ENCODE measurements at regions not wholly inside any gene's neighbourhood (a gene's known extent, or its start where the extent isn't known, plus 50 kb on each side); places are given as distances from the start of the nearest gene placed in this dataset.
"Not testable (repeated sequence)": the region's sequence is repeated elsewhere in the genome, so short reads cannot be mapped to it uniquely, and the experiment has no call there.

- no peak overlapping the region for H3K4me3 ChIP-seq (replicated peaks; ENCODE audit: low read depth, low read length)
- no peak for DNase-seq (ENCODE audit: low read depth)
- no peak for TF ChIP-seq CTCF (IDR thresholded peaks at IDR 0.05; ENCODE audit: low read length, missing control alignments)
Observed at GRCh38 chr3:5607581-5607980, 420.1 kb downstream of the EDEM1 start.

DNA sequence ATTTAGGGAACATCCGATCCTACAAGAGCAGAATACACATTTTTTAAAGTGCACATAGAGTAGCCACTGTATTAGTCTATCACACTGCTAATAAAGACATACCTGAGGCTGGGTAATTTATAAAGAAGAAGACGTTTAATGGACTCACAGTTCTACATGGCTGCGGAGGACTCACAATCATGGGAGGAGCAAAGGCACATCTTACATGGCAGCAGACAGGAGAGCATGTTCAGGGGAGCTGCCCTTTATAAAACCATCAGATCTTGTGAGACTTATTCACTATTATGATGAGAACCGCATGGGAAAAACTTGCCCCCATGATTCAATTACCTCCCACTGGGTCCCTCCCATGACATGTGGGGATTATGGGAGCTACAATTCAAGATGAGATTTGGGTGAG, 421.5 kb downstream of the EDEM1 start:
- DNase-seq (ENCODE audit: low read depth), result not testable (repeated sequence)

DNA sequence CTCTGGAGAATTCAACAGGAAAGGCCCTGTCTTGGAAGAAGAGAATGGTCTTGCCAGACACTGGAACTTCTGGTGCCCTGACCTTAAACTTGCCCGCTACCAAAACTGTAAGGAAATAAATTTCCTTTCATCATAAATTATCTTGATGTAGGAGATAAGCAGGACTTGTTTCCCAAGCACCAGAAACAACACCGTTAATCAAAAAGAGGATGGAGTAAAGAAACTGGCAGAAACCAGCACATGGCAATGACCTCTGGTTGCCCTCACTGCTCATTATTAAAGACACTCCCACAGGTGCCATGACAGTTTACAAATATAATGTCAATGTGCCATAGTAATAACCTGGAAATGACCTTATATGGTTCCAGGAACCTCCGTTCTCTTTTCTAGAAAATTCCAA, 426.1 kb downstream of the EDEM1 start:
- no peak for TF ChIP-seq CTCF (IDR thresholded peaks at IDR 0.05; ENCODE audit: low read length, missing control alignments)
- DNase-seq (ENCODE audit: low read depth), result no peak
- H3K4me3 ChIP-seq (replicated peaks; ENCODE audit: low read depth, low read length), result no peak overlapping the region

More for the DNA sequence above, 421.5 kb downstream of the EDEM1 start:
- not testable (repeated sequence) for H3K4me3 ChIP-seq (replicated peaks; ENCODE audit: low read depth, low read length)

- no peak for TF ChIP-seq CTCF (IDR thresholded peaks at IDR 0.05; ENCODE audit: low read length, missing control alignments)
- DNase-seq (ENCODE audit: low read depth), result no peak
- H3K4me3 ChIP-seq (replicated peaks; ENCODE audit: low read depth, low read length), result no peak overlapping the region
Observed at GRCh38 chr3:5616873-5617272, 429.4 kb downstream of the EDEM1 start.

- DNase-seq (ENCODE audit: low read depth), result no peak
- no peak overlapping the region for H3K4me3 ChIP-seq (replicated peaks; ENCODE audit: low read depth, low read length)
- TF ChIP-seq CTCF (IDR thresholded peaks at IDR 0.05; ENCODE audit: low read length, missing control alignments), result no peak
Observed at GRCh38 chr3:5618170-5618569, 430.7 kb downstream of the EDEM1 start.

DNA sequence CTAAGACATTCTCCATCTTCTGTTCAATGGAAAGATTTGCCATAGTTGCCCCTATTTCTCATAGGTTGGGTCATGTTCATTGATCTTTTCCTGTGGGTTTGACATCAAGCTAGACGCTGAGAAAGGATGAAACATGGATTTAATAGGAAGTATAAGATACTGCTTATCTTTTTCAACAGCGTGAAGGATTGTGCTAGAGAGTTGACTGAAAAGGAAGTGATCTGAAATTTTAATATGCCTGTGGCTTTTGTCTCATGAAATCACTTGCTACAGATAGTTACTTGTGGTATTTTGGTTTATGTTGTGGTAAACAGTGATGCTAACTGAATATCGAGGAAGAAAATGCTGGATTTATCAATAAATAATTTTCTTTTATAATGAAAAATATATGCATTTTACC, 442.9 kb downstream of the EDEM1 start:
- DNase-seq (ENCODE audit: low read depth), result no peak
- no peak overlapping the region for H3K4me3 ChIP-seq (replicated peaks; ENCODE audit: low read depth, low read length)
- TF ChIP-seq CTCF (IDR thresholded peaks at IDR 0.05; ENCODE audit: low read length, missing control alignments), result no peak

DNA sequence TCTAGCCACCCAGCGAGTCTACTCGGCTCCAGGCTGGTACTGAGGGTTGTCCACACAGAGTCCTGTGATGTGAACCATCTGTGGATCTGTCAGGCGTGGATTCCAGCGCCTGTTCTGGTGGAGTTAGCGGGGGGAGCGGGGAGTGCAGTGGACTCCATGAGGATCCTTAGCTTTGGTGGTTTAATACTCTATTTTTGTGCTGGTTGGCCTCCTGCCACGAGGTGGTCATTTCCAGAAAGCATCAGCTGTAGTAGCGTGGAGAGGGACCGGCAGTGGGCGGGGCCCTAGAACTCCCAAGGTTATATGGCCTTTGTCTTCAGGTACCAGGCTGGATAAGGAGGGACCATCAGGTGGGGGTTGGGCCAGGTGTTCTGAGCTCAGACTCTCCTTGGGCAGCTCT, 446.5 kb downstream of the EDEM1 start:
- no peak overlapping the region for H3K4me3 ChIP-seq (replicated peaks; ENCODE audit: low read depth, low read length)
- no peak for DNase-seq (ENCODE audit: low read depth)
- TF ChIP-seq CTCF (IDR thresholded peaks at IDR 0.05; ENCODE audit: low read length, missing control alignments), result no peak

DNA sequence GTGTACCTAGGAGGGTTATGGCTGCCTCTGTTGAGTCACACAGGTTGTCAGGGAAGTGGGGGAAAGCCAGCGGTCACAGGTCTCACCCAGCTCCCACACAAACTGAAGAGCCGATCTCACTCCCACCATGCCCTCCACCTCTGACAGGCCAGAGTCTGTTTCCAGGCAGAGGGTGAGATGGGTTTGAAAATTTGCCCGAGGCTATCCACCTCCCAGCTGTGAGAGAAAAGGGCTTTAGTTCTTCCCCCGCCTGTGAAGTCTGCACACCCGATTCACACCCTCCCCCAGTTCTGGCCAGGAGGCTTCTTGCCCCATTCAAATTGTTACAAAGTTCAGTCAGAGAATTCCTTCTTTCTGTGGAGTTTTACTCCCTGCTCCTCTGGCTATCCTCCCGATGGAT, 446.9 kb downstream of the EDEM1 start:
- TF ChIP-seq CTCF (IDR thresholded peaks at IDR 0.05; ENCODE audit: low read length, missing control alignments), result no peak
- H3K4me3 ChIP-seq (replicated peaks; ENCODE audit: low read depth, low read length), result no peak overlapping the region
- DNase-seq (ENCODE audit: low read depth), result no peak
